Activated T-helper 9 cell treated with anti-CD3 and anti-CD28 coated beads, Interleukin-2, amount 50 U/mL, for 16 hours (primary cell): ENCODE measurements at regions not wholly inside any gene's neighbourhood (a gene's known extent, or its start where the extent isn't known, plus 50 kb on each side); places are given as distances from the start of the nearest gene placed in this dataset.

ENCODE experiments used
- DNase-seq: peaks from one replicate; pipeline ENCODE4 v3.0.0-alpha.2; 2020; ENCODE audit warnings: low read depth

DNA sequence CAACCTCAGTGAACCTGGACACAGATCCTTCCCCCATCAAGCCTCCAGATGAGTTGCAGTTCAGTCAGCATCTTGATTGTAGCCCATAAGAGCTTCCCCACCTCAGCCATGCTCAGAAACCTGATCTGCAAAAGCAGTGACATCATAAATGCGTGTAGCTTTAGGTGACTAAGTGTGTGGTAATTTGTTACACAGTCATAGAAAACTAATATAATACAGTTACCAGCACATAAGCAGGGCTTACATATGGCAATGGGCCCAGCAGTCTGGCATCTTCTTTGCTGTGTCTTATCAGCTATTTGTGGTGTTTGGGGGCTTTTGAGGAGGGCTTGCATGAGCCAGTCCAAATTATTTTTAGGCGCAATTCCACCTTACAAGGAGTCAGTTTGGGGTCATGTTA is 807.0 kb downstream of the SLC4A3 start:
- no peak for DNase-seq

DNA sequence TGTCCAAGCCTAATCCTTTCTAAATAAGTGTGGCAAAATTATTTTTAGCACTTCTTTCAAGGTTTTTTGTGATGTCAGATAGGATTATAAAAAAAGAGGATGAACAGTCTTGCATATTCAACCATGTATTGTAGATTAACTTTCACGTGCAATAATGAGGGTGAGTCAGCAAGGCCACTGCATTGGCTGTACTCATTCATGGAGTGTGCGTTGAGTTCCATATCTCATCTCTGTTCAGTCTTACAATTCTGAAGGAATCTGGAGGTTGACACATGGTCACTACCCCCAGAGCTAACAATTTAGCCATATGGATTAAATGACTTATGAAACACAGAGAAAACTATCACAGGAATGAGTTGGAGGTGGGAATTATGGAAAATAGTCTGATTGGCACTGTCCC is 810.5 kb downstream of the SLC4A3 start:
- DNase-seq: no peak

DNA sequence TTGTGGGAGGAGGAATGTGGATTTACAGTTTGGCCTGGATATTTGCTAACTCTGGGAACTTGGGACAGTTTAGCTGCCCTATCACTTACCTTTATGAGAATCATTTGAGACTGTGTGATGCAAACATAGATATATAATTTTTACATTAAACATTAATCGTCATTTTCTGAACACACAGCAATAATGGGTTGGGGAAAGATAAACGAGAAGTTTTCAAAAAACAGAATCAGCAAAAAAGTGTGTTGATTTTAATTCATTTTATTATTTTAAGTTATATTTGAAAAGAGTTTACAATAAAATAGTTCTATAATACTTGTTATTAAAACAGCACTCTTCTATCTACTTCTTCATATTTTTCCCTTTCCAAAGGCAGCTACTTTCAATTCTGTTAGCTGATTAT is 813.3 kb downstream of the SLC4A3 start:
- DNase-seq: no peak

DNA sequence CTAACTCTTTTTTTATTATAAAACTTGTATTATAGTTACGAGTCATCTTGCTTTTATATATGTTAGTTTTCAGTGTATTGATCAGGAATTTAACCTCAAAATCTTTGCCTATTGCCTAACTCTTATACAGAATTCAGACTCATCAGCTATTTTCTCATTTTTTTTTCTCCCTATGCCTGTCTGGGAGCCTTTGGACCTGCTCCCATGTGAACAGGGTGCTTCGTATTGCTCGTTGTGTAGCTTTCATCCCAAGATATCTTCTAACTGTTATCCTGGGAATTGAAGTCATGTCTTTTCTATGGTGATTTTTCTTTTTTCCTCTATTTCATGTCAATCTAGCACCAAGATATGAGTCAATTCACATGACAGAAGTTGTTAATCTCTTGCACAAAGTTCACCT is 814.0 kb downstream of the SLC4A3 start:
- DNase-seq: no peak

DNA sequence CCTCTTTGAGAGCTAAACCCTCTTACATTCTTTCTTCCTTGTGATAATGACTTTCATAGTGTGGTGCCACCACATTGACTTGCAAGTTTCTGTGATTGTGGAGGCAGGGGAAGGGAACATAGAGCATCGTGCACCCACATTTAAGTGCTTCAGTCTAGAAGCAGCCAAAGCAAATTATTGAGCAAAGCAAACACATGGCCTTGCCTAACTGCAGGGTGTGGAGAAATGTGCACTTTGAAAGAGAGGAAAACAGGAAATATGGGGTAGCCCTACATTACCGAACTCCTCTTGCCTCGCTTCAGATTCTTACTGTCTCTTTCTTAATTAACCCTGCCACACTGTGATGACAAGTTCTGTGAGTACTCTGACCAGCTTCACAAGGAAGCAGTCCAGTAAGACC is 814.6 kb downstream of the SLC4A3 start:
- DNase-seq: no peak

DNA sequence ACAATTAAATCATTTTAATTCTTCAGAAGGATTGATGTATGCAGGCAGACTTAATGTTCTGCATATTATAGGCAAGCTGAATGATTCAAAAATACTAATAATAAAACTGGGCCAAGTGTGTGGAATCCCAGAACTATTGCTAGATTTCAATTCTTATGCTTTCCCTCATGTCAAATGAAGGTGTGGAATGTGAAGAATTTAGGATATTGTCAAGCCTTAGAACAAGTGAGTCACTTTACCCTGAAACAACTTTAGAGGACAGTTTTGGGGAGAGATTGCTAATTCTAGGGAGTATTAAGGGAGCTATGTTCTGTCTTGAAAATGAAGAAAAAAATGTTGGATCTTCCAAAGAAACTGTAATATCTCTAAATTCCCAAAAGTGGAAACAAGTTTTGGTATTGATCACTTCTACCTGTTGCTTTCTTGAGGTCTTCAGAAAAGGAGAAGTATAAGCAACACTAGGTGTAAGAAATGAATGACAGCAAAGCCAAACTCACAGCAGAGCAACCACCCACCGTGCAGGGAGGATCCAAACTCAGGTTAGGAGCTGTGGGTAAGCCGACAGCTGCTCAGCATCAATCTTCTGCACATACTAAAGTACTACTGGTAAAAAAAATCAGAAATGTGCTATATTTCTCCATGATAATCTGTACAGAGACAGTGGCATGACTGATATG is 818.1 kb downstream of the SLC4A3 start:
- no peak for DNase-seq

DNA sequence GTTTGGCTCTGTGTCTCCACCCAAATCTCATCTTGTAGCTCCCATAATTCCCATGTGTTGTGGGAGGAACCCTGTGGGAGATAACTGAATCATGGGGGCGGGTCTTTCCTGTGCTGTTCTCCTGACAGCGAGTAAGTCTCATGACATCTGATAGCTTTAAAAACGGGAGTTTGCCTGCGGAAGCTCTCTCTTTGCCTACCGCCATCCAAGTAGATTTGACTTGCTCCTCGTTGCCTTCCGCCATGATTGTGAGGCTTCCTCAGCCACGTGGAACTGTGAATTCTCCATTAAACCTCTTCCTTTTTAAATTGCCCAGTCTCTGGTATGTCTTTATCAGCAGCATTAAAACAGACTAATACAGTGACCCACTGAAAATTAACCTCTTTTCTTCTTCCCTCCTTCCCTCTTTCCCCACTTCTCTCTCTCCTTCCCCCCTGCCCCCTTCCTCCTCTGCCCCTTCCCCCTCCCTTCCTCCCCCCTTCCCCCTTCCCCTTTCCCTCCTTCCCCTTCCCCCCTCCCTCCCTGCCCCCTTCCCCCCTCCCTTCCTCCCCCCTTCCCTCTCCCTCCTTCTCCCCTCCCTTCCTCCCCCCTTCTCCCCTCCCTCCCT is 818.8 kb downstream of the SLC4A3 start:
- DNase-seq: no peak

DNA sequence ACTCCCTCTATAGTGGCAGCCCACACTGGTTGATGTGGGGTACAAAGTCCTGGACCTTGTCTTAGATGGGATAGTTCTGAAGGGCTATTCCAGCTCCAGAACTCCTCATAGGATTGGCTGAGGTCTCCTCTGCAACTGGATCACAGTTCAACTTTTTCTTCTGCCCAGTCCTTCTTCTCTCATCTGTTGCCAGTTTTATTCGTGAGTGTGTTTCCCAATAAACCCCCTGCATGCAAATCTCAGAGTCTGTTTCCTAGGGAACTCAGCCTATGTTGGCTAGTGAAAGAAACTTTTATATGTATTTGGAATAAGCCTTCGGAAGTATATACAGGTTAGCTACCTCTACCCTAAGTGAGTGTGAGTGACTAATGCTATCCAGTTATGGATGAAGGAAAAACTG is 823.4 kb downstream of the SLC4A3 start:
- no peak for DNase-seq

DNA sequence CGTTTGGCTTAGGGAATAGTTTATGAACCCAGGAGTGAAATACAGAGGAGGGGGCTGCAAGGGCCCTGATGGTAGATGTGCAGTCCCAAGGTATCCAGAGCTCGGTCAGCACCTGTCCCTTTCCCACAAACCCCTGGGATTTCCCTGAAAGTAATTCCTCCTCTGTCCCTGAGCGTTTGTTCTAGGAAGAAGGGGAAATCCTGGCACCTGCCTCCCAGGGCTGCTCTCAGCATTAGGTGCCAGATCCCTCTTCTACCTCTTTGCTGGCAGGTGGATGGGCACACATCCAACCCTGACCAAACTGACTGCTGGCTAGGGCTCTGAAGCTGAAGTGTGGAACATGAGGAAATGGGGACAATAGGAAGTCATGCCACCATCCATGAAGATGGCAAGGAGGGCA is 824.0 kb downstream of the SLC4A3 start:
- DNase-seq: no peak

DNA sequence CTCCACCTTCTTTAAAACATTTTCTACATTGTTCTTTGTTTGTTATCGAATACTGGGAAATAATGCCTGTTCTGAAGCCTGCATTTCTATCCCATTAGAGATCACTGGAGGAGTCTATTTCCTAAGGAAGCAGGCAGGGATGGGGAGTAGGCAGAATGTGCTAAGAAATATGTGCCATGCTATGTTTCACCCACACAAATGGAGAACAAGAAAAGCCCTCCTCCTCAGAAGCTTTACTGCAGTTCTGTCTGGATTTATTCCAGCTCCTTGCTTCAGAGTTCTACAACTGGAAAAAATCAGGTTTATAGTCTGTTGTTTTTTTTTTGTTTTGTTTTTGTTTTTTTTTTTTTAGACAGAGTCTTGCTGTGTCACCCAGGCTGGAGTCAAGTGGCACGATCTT is 825.1 kb downstream of the SLC4A3 start:
- DNase-seq: no peak

DNA sequence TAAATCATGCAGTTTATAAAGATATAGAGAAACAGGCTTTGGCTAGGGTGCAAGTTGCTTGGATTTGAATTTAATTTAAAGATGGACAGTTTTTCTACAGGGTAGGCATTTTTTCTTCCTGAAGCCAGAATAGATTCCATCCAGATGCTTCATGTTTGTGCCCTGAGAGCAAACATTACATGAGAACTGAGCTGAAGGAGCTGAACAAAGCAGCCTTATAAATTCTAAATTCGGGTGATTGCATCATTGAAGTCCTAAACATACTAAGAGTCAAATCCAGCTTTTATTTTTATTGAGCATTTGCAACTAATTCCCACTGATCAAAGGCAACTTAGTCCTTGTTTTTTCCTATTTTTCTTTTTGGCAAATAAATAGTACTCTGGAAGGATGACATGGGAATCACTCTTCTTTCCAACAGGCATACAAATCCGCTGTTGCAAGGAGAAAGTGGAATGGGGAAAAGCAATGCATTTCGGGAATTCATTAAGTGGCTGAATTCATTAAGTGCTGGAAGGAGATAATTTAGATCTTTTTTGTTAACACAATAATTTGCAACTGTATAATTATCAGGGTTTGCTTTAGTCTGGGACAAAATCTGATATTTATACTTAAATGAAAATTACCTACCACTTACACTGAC is 828.0 kb downstream of the SLC4A3 start:
- no peak for DNase-seq

DNA sequence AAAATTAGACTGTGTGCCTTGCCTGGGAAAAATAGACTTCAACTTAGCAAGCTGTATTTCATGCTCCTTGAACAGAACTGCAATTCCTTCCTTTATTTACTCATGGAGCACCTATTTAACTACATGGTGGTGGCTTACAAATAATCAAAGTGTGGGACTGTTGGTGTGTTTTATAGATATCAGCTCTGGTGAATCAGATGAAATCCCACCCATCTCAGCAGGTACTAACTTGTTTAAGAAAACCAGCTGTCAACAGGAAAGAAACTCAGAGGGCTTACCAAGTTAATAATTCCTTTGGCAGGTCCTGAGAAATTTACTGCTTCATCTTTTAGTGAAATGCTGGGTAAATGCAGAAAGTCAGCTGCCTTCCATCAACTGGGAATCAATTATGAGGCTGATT is 830.6 kb downstream of the SLC4A3 start:
- no peak for DNase-seq

DNA sequence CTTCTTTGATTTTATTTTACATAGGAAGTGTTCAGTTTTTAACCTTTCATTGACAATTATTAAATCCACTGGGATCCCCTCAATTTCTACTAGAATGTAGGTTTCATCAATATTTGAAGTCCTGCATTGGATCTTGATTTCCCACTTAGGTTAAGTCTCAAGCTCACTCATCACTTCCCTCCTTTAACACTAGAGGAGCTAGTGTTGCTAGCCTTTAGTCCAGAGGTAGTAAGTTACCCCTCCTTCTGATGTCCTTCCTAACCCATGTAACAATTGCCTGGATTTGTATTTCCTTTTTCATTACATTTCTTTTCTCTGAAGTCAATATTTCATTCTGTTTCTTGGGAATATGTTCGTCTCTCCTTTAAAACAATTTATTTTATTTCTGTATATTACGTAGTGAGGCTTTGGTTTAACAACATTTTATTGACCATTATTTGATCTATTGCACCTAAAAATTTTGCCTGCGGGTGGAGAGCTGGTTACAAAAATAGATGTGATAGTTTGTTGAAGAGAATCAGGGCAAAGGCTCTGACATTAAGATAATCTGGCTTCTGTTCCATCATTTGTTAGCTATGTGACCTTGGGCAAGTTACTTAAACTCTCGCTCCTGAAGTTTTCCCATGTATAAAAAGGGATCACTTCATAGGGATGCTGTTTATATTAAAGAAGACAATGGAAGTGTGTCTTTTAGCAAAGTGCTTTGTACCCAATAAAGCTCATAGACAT is 833.0 kb downstream of the SLC4A3 start:
- no peak for DNase-seq

DNA sequence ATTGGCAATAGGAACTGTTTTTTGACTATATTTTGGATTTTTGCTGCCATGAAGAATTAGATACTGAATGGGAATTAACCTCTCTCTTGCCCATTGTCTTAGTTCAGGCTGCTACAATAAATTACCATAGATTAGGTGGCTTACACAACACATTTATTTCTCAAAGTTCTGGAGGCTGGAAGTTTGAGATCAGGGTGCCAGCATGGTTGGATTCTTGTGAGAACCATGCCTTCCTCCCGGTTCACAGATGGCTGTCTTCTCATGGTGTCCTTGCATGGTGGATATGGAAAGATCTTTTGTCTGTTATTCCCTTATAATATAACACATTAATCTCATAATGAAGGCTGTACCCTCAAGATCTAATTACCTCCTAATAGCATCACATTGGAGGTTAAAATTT is 836.4 kb downstream of the SLC4A3 start:
- no peak for DNase-seq

DNA sequence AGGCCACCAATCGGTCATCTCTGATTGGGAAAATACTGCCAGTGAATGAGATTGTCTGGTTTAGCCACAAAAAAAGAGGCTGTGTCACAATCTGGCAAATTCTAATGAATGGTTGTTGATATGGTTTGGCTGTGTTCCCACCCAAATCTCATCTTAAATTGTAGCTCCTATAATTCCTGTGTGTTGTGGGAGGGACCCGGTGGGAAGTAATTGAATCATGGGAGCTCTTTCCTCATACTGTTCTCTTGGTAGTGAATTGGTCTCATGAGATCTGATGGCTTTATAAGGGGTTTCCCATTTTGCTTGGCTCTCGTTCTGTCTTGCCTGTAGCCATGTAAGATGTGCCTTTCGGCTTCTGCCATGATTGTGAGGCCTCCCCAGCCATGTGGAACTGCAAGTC is 838.3 kb downstream of the SLC4A3 start:
- DNase-seq: no peak

DNA sequence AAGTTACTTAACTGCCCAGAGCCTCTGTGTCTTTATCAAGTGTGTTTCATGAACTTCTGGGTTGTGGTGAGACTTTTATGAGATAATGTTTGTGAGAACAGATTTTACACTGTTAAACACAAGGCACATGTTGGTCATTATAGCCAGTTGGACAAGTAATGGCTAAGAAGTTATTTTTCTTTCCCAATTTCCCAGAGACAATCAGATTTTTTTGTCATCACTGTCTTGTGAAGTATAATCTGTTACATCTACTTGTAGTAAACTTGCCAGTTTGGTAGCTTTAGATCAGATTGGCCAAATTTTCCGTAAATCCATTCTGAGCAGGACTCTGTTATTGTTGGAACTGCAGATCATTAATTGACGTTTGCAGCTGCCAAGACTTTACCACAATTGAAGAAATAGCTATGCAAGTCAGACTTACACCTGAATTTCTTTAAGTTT is 838.8 kb downstream of the SLC4A3 start:
- DNase-seq: no peak

DNA sequence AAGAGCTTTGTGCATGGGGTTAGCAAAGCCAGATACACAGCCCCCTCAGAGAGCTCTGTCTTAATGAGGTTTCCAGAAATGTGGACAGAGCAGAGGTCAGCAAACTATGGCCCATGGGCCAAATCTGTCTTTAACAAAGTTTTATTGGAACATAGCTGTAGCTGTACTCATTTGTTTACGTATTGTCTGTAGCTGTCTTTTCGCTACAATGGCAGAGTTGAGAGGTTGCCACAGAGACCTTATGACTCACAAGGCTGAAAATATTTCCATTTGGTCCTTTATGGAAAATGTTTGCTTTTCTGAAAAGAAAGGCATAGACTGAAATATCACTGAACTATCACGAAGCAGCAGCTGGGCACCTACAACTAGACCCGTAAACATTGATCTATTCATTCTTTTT is 841.8 kb downstream of the SLC4A3 start:
- no peak for DNase-seq

DNA sequence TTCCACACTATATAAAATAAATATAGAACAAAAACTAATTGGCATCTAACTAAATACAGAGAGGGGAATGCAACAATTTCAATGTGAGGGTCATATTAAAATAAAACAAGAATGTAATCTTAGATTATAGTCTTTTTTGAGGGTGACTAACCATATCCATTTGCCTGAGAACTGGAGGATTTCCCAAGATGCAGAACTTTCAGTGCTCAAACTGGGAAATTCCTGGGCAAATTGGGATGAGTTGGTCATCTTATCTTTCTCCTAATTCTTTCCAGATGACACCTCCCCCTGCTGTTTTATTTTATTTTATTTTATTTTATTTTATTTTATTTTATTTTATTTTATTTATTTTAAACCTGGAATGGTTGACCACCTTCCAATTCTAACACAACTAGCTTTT is 846.2 kb downstream of the SLC4A3 start:
- no peak for DNase-seq

DNA sequence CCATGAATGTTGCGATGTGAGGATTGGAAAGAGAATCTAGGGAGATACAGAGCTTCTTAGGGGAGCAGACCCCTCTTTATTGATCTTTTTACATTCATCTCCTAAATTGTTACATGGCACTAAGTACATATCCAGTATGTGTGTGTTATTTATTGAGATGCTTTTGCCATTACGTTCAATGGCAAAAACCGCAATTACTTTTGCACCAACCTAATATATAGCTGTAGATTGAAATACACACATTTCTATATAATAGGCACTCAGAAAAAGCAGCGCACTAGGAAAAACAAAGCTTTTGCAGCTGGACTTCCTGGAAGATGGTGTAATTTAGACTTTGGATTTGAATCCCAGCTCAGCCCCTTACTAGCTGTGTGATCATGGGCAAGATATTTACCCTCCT is 849.4 kb downstream of the SLC4A3 start:
- no peak for DNase-seq

DNA sequence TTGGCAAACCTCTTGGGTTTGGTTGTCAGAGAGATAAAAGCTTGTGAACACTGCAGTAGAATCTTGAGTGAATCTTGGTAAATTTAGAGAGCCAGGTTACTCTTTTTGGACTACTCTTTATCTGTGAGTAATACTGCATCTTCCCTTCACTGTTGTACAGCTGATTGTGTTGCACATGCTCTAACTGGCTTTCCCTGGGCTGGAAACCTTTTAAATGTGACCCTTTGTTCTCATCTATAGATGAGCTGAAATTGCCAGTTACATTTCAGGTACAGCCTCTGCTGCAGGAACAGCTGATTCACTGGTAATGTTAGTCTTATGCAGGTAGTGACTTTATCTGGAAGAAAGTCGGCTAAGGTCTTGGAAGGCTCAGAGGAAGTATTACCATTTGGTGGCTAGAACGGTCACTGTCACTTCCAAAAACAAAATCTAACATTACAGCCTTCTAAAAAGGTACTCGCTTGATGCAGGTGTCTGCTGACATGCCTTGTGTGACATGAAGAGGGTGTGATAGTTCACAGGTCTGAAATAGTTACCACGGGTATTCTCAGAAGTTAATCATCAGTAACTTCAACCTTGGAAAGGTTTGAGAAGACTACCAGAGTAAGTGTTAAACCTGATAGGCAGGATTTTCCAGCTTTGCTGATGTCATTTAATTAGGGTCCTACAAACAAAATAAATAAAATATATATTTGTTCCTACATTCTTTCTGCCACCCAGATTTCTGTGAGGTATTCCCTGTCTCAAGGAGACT is 851.1 kb downstream of the SLC4A3 start:
- no peak for DNase-seq

DNA sequence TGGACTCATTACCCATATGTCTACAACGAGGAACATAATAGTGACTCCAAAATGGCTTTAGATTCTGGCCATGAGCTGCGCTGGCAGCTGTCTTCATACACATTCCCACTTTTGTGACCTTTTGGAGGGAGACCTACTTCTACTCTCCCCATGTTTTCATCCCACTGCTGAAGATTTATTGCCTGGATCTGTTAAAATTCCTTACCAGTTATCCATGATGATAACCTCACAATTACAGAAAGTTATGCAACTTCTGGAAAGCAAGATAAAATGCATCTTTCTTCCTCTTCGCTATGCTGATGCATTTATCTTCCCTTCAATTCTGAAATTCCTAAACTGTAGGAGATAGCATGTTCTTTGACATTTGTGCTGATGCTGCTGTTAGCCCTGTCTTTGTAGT is 855.3 kb downstream of the SLC4A3 start:
- no peak for DNase-seq

DNA sequence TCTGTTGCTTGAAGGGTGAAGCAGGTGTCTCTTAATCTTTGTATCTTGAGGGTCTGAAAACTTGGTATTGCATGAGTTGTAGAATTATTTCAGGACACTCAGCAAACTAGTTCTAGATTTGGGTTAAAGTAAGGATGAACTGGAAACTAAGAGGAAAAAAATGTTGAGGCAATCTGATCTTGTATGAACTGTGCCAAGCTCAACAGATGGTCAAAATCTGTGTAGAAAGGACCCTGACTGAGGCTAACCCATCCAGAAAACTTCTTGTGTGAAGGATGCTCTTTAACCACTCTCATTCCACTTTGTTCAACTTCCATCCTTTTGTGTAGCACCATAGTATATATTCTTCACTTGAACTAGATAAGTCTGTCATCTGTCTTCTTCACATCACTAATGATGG is 861.7 kb downstream of the SLC4A3 start:
- DNase-seq: no peak
